Ishikawa (cell line): ENCODE measurements at regions not wholly inside any gene's neighbourhood (a gene's known extent, or its start where the extent isn't known, plus 50 kb on each side); places are given as distances from the start of the nearest gene placed in this dataset.

Experiments used
- CEBPB ChIP-seq: IDR thresholded peaks from 2 replicates; pipeline ENCODE4 v1.6.1; 2012
- CREB1 ChIP-seq: IDR thresholded peaks from 2 replicates; pipeline ENCODE4 v1.6.1; 2012; ENCODE audit warnings: low read depth
- EGR1 ChIP-seq: IDR thresholded peaks from 2 replicates; pipeline ENCODE4 v1.6.1; 2012
- EP300 ChIP-seq: IDR thresholded peaks from 2 replicates; pipeline ENCODE4 v1.6.1; 2012; ENCODE audit warnings: borderline replicate concordance
- FOXM1 ChIP-seq: IDR thresholded peaks from 2 replicates; pipeline ENCODE4 v1.6.1; 2012; ENCODE audit warnings: low read depth, borderline replicate concordance
- NFIC ChIP-seq: IDR thresholded peaks from 2 replicates; pipeline ENCODE4 v1.6.1; 2012
- RAD21 ChIP-seq: IDR thresholded peaks from 2 replicates; pipeline ENCODE4 v1.6.1; 2012; ENCODE audit warnings: low read depth
- TAF1 ChIP-seq: IDR thresholded peaks from 2 replicates; pipeline ENCODE4 v1.6.1; 2012; ENCODE audit warnings: low read depth, mild to moderate bottlenecking
- TCF12 ChIP-seq: IDR thresholded peaks from 2 replicates; pipeline ENCODE4 v1.6.1; 2012; ENCODE audit warnings: low read depth
- TEAD4 ChIP-seq: IDR thresholded peaks from 2 replicates; pipeline ENCODE4 v1.6.1; 2012
- YY1 ChIP-seq: IDR thresholded peaks from 2 replicates; pipeline ENCODE4 v1.6.1; 2012; ENCODE audit warnings: low read depth
- ZBTB7A ChIP-seq: IDR thresholded peaks from 2 replicates; pipeline ENCODE4 v1.6.1; 2012; ENCODE audit warnings: low read depth
- TF ChIP-seq, protein P1 (sequence below): IDR thresholded peaks from 2 replicates; pipeline ENCODE4 v1.6.1; 2012
- TF ChIP-seq, protein P2 (sequence below): IDR thresholded peaks from 2 replicates; pipeline ENCODE4 v1.6.1; 2012; ENCODE audit warnings: low read depth, mild to moderate bottlenecking
- TF ChIP-seq, protein P3 (sequence below): IDR thresholded peaks from 2 replicates; pipeline ENCODE4 v1.6.1; 2012

DNA sequence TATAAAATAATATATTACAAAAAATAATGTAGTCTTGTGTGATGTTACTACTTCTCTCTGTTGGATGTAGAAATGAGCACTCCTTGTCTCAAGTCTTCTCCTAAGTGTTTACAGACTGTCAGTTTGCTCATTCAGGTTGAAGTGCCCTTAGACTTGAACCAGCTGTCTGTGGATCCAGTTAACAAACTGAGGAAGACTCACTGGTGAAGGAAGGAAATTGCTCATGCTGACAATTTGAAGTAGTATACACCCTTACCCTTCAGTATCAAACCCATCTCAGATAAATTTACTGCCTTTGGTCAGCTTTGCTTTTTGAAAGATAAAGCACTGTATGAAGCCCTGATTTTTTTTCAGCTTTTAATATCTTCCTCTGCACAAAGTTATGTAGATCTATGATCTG lies 854.2 kb upstream of the ZEB2 start:
- no peak for TF ChIP-seq CEBPB
- TF ChIP-seq, protein P1, sequence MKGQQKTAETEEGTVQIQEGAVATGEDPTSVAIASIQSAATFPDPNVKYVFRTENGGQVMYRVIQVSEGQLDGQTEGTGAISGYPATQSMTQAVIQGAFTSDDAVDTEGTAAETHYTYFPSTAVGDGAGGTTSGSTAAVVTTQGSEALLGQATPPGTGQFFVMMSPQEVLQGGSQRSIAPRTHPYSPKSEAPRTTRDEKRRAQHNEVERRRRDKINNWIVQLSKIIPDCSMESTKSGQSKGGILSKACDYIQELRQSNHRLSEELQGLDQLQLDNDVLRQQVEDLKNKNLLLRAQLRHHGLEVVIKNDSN = no peak
- TF ChIP-seq EP300 = no peak
- no peak for TF ChIP-seq CREB1
- no peak for TF ChIP-seq FOXM1
- no peak for TF ChIP-seq TAF1
- no peak for TF ChIP-seq TEAD4
- TF ChIP-seq, protein P2, sequence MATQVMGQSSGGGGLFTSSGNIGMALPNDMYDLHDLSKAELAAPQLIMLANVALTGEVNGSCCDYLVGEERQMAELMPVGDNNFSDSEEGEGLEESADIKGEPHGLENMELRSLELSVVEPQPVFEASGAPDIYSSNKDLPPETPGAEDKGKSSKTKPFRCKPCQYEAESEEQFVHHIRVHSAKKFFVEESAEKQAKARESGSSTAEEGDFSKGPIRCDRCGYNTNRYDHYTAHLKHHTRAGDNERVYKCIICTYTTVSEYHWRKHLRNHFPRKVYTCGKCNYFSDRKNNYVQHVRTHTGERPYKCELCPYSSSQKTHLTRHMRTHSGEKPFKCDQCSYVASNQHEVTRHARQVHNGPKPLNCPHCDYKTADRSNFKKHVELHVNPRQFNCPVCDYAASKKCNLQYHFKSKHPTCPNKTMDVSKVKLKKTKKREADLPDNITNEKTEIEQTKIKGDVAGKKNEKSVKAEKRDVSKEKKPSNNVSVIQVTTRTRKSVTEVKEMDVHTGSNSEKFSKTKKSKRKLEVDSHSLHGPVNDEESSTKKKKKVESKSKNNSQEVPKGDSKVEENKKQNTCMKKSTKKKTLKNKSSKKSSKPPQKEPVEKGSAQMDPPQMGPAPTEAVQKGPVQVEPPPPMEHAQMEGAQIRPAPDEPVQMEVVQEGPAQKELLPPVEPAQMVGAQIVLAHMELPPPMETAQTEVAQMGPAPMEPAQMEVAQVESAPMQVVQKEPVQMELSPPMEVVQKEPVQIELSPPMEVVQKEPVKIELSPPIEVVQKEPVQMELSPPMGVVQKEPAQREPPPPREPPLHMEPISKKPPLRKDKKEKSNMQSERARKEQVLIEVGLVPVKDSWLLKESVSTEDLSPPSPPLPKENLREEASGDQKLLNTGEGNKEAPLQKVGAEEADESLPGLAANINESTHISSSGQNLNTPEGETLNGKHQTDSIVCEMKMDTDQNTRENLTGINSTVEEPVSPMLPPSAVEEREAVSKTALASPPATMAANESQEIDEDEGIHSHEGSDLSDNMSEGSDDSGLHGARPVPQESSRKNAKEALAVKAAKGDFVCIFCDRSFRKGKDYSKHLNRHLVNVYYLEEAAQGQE = no peak

DNA sequence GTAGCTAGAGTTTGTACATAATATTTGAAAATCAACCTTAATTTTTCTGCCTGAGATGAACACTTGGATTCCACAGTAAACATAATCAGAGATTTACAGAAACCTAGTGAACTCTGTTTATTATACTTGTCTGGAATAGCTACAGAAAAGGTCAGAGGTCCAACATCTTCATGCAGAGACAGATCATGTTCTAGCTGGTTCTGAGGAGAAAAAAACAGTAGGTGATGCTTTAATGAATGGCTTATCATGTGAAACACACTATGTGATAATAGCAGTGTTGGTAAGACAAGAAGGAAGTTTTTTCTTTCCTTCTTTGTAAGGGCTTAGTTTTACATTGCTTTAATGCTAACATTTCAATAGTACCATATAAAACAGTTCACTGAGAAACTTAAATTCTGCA lies 846.4 kb upstream of the ZEB2 start:
- TF ChIP-seq, protein P2 = no peak
- TF ChIP-seq YY1 (no peak), EGR1 (no peak), CREB1 (no peak), TAF1 (no peak), TEAD4 (no peak), CEBPB (no peak), EP300 (no peak), RAD21 (no peak)
- TF ChIP-seq, protein P1 = no peak
- TF ChIP-seq, protein P3, sequence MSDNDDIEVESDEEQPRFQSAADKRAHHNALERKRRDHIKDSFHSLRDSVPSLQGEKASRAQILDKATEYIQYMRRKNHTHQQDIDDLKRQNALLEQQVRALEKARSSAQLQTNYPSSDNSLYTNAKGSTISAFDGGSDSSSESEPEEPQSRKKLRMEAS = no peak

DNA sequence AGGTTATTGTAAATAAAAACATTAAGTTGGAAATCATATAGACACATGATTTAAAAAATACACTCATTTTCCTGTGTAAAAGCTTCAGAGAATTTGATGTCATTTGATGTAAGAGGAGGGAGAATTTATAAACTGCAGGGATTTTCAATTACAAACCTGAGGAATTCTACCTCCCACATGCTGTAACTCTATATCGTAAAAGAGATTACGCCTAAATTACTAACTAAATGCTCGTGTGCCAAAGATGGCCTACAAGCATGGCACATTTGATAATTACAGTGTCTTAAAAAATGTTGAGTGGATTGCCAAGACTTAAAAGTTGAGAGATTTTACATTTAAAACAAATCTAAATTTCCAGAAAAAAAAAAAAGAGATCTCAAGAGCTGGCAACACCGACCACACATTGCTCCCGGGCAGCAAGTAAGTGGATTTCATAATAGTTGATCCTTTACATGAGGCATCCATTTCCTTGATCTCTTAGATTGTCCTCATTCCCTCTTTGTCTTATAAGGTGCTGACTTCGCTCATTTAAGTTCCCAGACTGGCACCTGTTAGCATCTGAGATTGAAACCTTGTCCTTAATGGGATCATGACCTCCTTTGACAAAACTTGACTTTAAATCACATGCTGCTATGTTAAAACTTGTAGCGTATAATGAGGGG lies 840.3 kb upstream of the ZEB2 start:
- TF ChIP-seq, protein P2 = no peak
- no peak for TF ChIP-seq RAD21
- no peak for TF ChIP-seq YY1
- no peak for TF ChIP-seq TAF1
- no peak for TF ChIP-seq FOXM1
- TF ChIP-seq, protein P1 = no peak
- no peak for TF ChIP-seq EP300
- no peak for TF ChIP-seq CEBPB
- TF ChIP-seq CREB1 = no peak
- TF ChIP-seq ZBTB7A = no peak
- no peak for TF ChIP-seq NFIC
- TF ChIP-seq, protein P3 = no peak
- TF ChIP-seq TEAD4 = no peak
- TF ChIP-seq TCF12 = no peak
- no peak for TF ChIP-seq EGR1

DNA sequence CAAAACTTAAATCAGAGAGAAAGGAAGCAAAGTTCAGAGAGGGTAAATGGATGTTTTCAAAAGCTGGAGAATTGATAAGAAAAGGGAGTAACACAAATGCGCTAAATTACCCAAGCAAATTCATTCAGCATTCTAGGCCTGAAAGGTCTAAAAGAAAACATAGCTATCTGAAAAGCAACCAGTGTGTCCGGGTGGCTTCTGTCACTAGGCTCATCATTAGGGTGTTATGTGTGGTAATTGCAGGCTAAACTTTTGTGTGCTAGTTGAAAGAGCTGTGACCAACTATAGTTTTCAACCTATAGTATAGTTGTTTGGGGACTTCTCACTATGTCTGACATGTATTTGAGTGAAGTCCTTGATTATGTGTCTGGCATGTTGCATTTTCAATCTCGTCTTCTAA lies 839.6 kb upstream of the ZEB2 start:
- TF ChIP-seq EGR1 (no peak), ZBTB7A (no peak), TAF1 (no peak), CREB1 (no peak), RAD21 (no peak), EP300 (no peak), TEAD4 (no peak), FOXM1 (no peak), TCF12 (no peak), CEBPB (no peak), NFIC (no peak)
- TF ChIP-seq, protein P3 = no peak
- TF ChIP-seq, protein P2 = no peak
